Middle frontal gyrus (tissue), 1 donor: ENCODE measurements at regions not wholly inside any gene's neighbourhood (a gene's known extent, or its start where the extent isn't known, plus 50 kb on each side); places are given as distances from the start of the nearest gene placed in this dataset.
"Not testable (repeated sequence)": the region's sequence is repeated elsewhere in the genome, so short reads cannot be mapped to it uniquely, and the experiment has no call there.

Experiments
- DNase-seq: peaks from one replicate; pipeline ENCODE4 v3.0.0-alpha.2; 2015; ENCODE audit warnings: low spot score; ENCODE audit errors: extremely low spot score

- DNase-seq: no peak
Observed at GRCh38 chr3:152578769-152579168, 256.2 kb upstream of the P2RY1 start.

DNA sequence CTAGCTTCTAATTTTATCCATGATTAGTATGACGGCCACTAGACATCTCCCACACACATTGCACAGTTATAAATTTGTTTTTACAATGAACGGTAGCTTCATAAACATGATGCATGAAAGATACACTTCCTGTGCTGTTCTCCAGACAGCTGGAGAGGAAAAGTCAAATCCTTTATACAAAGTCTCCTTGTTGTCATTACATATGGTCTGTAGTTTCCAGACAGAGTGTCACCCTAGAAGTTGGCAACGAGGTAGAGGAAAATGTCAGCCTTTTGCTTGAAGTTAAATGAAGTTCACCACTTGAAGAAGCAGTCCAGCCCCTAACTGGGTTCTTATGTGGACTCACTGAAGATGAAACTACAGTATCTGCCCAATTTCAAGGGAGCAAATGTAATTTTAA, 253.0 kb upstream of the P2RY1 start:
- no peak for DNase-seq

- DNase-seq: no peak
Observed at GRCh38 chr3:152583963-152584362, 251.0 kb upstream of the P2RY1 start.

- no peak for DNase-seq
Observed at GRCh38 chr3:152586974-152587373, 248.0 kb upstream of the P2RY1 start.

- no peak for DNase-seq
Observed at GRCh38 chr3:152587861-152588260, 247.1 kb upstream of the P2RY1 start.

- no peak for DNase-seq
Observed at GRCh38 chr3:152589644-152590043, 245.3 kb upstream of the P2RY1 start.

DNA sequence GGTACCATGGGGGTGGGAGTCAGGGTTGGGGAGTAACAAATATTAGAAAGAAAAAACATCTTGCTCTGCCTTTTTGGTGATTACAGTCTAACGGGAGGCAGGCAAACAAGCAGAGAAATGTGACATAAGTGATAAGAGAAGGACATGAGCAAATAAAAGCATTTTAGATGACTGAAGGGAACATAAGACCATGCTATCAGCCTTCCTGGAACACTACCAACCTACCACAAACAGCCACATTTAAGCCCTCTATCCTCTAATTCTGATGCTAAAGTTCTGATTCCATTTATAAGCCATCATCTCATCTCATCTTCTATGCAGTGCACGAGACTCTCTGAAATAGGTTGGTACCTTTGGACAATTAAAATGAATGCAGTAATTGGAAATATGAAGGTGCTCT, 243.4 kb upstream of the P2RY1 start:
- DNase-seq: no peak

GRCh38 chr3:152593242-152593641, 241.7 kb upstream of the P2RY1 start:
- no peak for DNase-seq

DNA sequence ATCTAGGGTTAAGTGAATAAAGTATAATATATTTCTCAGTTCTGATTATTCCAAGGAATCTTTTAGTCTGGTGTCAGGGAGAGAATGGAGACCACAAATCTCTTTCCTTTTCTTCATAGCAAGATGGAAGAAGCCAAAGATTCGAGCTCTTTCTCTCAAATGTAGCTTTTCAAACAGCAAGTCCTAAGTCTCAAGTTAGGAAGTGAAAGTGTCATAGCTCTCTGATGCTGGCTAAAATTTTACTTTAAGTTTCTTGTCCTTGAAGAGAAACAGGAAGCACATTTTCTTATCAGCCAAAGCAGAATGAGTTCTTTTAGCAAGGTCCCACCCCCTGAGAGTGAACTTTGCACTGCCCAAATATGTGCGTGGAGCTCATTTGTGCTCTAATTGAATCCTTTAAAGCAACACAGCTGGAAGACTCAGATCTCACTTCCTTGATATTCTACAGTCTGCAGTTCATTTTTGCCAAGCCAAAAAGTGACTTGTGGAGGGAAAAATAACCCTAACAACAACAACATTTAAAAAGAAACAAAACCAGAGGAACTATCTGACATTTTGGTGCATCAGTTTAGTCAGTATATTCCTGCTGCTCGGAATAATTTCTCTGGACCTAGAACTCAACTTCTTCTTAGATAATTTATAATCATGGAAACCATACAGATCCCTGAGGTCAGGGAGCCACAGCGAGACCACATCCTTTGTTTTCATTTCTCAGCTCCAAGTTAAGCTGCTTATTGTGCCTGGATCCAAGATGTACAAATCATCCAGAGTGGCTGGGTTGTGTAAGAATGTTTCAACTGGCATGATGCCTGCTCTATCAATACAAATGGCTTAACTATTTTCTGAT, 238.7 kb upstream of the P2RY1 start:
- no peak for DNase-seq

DNA sequence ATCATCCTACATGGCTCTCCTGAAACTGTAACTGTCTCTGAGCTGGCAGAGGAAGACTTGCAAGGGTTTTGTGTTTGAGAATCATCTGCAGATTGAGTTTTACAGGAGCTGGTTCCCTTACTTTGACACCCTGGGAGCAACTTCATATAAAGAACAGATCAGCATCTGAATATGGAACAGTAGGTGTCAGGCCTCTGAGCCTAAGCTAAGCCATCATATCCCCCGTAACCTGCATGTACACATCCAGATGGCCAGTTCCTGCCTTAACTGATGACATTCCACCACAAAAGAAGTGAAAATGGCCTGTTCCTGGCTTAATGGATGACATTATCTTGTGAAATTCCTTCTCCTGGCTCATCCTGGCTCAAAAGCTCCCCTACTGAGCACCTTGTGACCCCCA, 238.1 kb upstream of the P2RY1 start:
- not testable (repeated sequence) for DNase-seq

DNA sequence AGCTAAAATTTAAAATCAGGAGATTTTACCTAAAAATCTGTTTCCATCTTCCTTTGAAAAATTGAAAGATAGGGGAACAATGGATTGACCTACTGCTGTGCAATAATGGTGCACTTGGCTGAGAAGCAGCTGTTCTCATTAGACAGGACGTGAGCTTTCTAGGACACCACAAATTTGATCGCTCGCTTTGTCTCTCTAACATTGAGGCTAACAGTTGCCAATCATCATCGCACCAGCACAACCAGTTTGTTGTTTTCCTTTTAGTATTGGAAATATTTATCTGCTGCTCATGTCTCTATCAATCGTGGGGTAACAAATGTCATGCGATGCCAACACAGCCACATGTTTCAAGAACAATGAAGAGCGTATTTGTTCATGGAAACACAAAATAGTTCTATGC, 228.8 kb upstream of the P2RY1 start:
- no peak for DNase-seq

GRCh38 chr3:152607179-152607578, 227.8 kb upstream of the P2RY1 start:
- DNase-seq: no peak

DNA sequence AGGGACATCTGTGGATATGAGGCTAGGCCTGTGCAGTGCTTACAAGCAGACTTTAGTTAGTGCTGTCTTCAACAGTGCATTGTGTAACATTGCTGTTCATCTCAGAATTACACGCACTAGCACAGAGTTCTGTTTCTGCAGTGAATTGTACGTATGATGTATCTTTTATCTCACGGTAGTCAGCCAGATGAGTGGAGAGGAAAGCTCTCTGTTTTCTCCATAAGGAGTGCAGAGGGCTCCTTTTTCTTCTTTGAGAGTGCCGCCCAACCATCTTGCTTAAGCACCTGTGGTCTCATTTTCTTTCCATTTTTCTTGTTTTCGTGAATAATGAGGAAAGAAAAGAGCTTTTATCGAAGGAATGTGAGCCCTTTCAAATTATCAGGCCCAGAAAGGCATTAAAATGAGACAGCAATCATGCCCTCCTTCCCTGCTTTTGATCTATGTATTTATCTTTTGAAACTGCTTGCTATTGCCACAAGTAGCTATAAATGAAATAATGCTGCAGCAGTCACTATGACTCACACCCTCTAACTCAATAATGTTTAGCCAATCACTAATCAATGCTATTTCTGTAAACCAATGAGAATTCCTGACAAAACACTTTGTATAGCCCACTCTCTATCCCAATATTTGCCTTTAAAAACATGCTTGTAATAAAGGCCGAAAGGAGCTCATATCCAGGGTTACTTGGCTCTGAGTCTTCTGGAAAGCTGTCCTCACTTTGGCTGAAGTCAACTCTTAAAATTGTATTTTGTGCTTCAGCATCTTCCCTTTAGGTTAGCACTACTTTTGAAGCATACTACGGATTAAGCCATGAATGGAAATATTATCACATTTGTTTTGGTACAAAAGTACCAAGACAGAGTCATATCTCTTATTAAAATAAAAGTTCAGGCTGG, 226.0 kb upstream of the P2RY1 start:
- no peak for DNase-seq

- DNase-seq: no peak
Observed at GRCh38 chr3:152609891-152610290, 225.0 kb upstream of the P2RY1 start.

DNA sequence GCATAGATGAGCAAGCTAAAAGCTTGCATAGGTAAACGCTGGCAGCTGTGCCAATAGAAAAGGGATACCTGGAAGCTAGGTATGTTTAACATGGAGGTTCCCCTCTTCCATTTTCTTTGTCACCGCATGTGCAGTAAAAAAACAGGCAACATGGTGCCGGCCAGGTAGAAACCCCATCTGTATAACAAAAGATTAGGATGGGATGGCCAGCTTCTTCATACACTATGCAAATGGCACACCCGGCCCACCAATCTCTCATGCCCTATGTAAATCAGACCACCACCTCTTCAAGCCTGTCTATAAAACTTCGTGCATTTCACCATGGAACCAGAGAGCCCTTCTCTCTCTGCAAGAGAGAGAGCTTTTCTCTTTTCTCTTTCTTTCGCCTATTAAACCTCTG, 224.3 kb upstream of the P2RY1 start:
- DNase-seq: no peak

- no peak for DNase-seq
Observed at GRCh38 chr3:152611905-152612304, 223.0 kb upstream of the P2RY1 start.

GRCh38 chr3:152613851-152614250, 221.1 kb upstream of the P2RY1 start:
- no peak for DNase-seq

- DNase-seq: no peak
Observed at GRCh38 chr3:152615681-152616080, 219.2 kb upstream of the P2RY1 start.

GRCh38 chr3:152617609-152618008, 217.3 kb upstream of the P2RY1 start:
- DNase-seq: no peak

DNA sequence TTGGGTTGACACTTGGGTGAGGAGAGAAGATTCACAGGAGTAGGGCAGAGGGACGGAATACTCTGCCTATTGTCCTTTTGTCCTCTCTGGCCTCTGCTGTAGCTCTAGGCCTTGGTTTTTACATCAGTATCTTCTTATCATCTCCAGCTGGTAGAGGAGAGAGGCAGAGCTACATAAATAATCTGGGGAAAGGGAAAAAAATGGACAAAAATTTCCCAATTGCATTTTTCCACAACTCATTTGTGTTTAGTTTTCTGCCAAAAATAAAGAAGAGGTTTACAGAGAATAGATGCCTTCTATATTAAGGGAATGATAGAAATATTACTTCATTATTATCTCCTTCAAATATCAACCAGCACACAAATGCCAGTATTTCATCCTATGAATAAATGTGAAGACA, 216.4 kb upstream of the P2RY1 start:
- DNase-seq: no peak

DNA sequence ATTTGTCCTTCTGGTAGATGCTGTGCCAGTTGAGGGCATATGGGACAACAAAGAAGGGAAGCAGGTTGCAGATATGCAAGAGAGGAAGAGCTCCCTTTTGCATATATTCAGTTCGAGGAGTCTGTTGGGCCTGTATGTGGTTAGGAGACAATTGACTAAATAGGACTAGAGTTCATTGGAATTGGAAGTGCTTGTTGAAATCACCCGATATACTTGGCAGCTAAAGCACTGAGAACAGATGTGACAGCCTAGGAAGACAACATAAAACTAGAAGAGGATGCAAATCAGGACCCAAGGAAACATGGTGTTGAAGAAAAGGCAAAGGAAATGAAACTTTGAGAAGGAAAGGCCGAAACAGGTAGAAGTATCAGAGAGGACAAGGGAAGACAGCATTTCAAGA, 215.2 kb upstream of the P2RY1 start:
- no peak for DNase-seq

- DNase-seq: no peak
Observed at GRCh38 chr3:152620395-152620794, 214.5 kb upstream of the P2RY1 start.
